ENCODE measurements at regions not wholly inside any gene's neighbourhood (a gene's known extent, or its start where the extent isn't known, plus 50 kb on each side); places are given as distances from the start of the nearest gene placed in this dataset.
"Not testable (repeated sequence)": the region's sequence is repeated elsewhere in the genome, so short reads cannot be mapped to it uniquely, and the experiment has no call there.

GRCh38 chr10:89980166-89980565 lies 278.8 kb downstream of the KIF20B start:
- Histone ChIP-seq H3K79me2 (ENCODE audit: insufficient read depth, low read length) (no peaks in the 10 kb centered on the region), H2AFZ (ENCODE audit: low read depth, low read length, severe bottlenecking) (no peak overlapping the region), H3K4me3 (ENCODE audit: insufficient read depth, low read length, poor library complexity, severe bottlenecking) (no peak overlapping the region), H4K20me1 (ENCODE audit: low read depth, low read length) (no peaks in the 10 kb centered on the region), H3K9ac (ENCODE audit: low read length) (no peak overlapping the region), H3K27ac (ENCODE audit: low read depth, low read length) (no peak overlapping the region), H3K27me3 (ENCODE audit: low read length) (no peaks in the 10 kb centered on the region), H3F3A (ENCODE audit: insufficient read depth) (no peaks in the 10 kb centered on the region), H3K4me2 (ENCODE audit: low read depth, low read length, poor library complexity, severe bottlenecking) (no peak overlapping the region), H3K9me2 (replicated peaks; ENCODE audit: insufficient read depth, low read length) (no peaks in the 10 kb centered on the region), H3K9me3 (ENCODE audit: insufficient read depth, low read length) (no peaks in the 10 kb centered on the region), H3K36me3 (ENCODE audit: low read length) (no peaks in the 10 kb centered on the region)
- TF ChIP-seq EZH2phosphoT487 (conservative IDR thresholded peaks at IDR 0.05; ENCODE audit: low read length) = no peak

DNA sequence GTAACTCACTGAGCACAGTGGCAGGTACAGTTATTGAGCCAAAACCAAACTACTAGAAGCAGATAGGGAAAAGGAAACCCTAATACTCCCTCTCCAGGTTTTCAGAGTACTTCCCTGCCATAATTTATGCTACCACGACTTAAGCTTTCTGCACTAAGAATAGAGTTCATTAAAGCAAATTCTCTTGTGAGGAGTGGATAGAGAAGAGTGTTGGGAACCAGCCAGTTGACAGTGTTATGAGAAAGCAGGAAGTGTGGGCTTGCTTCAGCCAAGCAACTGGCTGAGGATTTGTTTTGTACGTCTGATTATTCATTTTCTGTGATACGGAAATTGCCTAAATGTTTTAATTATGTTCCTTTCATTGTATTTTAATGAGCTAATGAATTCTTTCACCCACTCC lies 280.5 kb downstream of the KIF20B start:
- Histone ChIP-seq H3F3A (ENCODE audit: insufficient read depth) (no peaks in the 10 kb centered on the region), H3K9me3 (ENCODE audit: insufficient read depth, low read length) (no peaks in the 10 kb centered on the region), H3K4me2 (ENCODE audit: low read depth, low read length, poor library complexity, severe bottlenecking) (no peak overlapping the region), H3K36me3 (ENCODE audit: low read length) (no peaks in the 10 kb centered on the region), H3K27me3 (ENCODE audit: low read length) (no peaks in the 10 kb centered on the region), H3K79me2 (ENCODE audit: insufficient read depth, low read length) (no peaks in the 10 kb centered on the region), H3K9me2 (replicated peaks; ENCODE audit: insufficient read depth, low read length) (no peaks in the 10 kb centered on the region), H4K20me1 (ENCODE audit: low read depth, low read length) (no peaks in the 10 kb centered on the region), H2AFZ (ENCODE audit: low read depth, low read length, severe bottlenecking) (no peak overlapping the region), H3K9ac (ENCODE audit: low read length) (no peak overlapping the region), H3K4me3 (ENCODE audit: insufficient read depth, low read length, poor library complexity, severe bottlenecking) (no peak overlapping the region), H3K27ac (ENCODE audit: low read depth, low read length) (no peak overlapping the region)
- TF ChIP-seq CTCF (IDR thresholded peaks at IDR 0.05; ENCODE audit: insufficient read depth, low read length, poor library complexity, severe bottlenecking) (no peak), EZH2phosphoT487 (conservative IDR thresholded peaks at IDR 0.05; ENCODE audit: low read length) (no peak)

- Histone ChIP-seq H3K27ac (ENCODE audit: low read depth, low read length) (no peak overlapping the region), H4K20me1 (ENCODE audit: low read depth, low read length) (no peaks in the 10 kb centered on the region), H3K36me3 (ENCODE audit: low read length) (no peaks in the 10 kb centered on the region), H3K4me3 (ENCODE audit: insufficient read depth, low read length, poor library complexity, severe bottlenecking) (no peak overlapping the region), H3F3A (ENCODE audit: insufficient read depth) (no peaks in the 10 kb centered on the region), H3K79me2 (ENCODE audit: insufficient read depth, low read length) (no peaks in the 10 kb centered on the region), H3K9me2 (replicated peaks; ENCODE audit: insufficient read depth, low read length) (no peaks in the 10 kb centered on the region), H3K27me3 (ENCODE audit: low read length) (no peaks in the 10 kb centered on the region), H2AFZ (ENCODE audit: low read depth, low read length, severe bottlenecking) (no peak overlapping the region), H3K9me3 (ENCODE audit: insufficient read depth, low read length) (no peaks in the 10 kb centered on the region), H3K9ac (ENCODE audit: low read length) (no peak overlapping the region), H3K4me2 (ENCODE audit: low read depth, low read length, poor library complexity, severe bottlenecking) (no peak overlapping the region)
- no peak for TF ChIP-seq EZH2phosphoT487 (conservative IDR thresholded peaks at IDR 0.05; ENCODE audit: low read length)
- TF ChIP-seq CTCF (IDR thresholded peaks at IDR 0.05; ENCODE audit: insufficient read depth, low read length, poor library complexity, severe bottlenecking) = no peak
Measured at GRCh38 chr10:89985446-89985845, 284.1 kb downstream of the KIF20B start.

- H3K9ac ChIP-seq (ENCODE audit: low read length); H3K9me2 ChIP-seq (replicated peaks; ENCODE audit: insufficient read depth, low read length); H3K4me2 ChIP-seq (ENCODE audit: low read depth, low read length, poor library complexity, severe bottlenecking); H3K9me3 ChIP-seq (ENCODE audit: insufficient read depth, low read length); H3K27me3 ChIP-seq (ENCODE audit: low read length); H2AFZ ChIP-seq (ENCODE audit: low read depth, low read length, severe bottlenecking); H3K79me2 ChIP-seq (ENCODE audit: insufficient read depth, low read length); H3F3A ChIP-seq (ENCODE audit: insufficient read depth); H3K4me3 ChIP-seq (ENCODE audit: insufficient read depth, low read length, poor library complexity, severe bottlenecking); H3K27ac ChIP-seq (ENCODE audit: low read depth, low read length); H4K20me1 ChIP-seq (ENCODE audit: low read depth, low read length); H3K36me3 ChIP-seq (ENCODE audit: low read length): not testable (repeated sequence)
Measured at GRCh38 chr10:89988361-89988760, 287.0 kb downstream of the KIF20B start.

All from SU-DHL-6 (cell line).